Brain microvascular endothelial cell (primary cell): ENCODE measurements at regions not wholly inside any gene's neighbourhood (a gene's known extent, or its start where the extent isn't known, plus 50 kb on each side); places are given as distances from the start of the nearest gene placed in this dataset.
A peak's percentile ranks its signal among the peaks of the same experiment; 100 is the strongest.

Source experiments
- DNase-seq: peaks from one replicate; pipeline ENCODE4 v3.0.0-alpha.2; 2020
- H3K27ac ChIP-seq: fragments of 250-450 bp; sonication (Bioruptor Pico); 2 replicates; pipeline ENCODE4 v1.5.1; 2020; ENCODE audit warnings: mild to moderate bottlenecking, moderate library complexity
- H3K27me3 ChIP-seq: fragments of 250-450 bp; sonication (Bioruptor Pico); replicated peaks from 2 replicates; pipeline ENCODE4 v1.5.1; 2020; ENCODE audit warnings: mild to moderate bottlenecking
- H3K36me3 ChIP-seq: fragments of 250-450 bp; sonication (Bioruptor Pico); replicated peaks from 2 replicates; pipeline ENCODE4 v1.5.1; 2020; ENCODE audit warnings: mild to moderate bottlenecking
- H3K4me3 ChIP-seq: 2 replicates; pipeline ENCODE4 v1.5.1; 2011; ENCODE audit warnings: low read depth, mild to moderate bottlenecking, control low read depth, low read length, moderate library complexity
- in situ Hi-C: cut with HindIII; loops from 2 replicates; pipeline ENCODE4 v1.10.0; 2017; ENCODE audit warnings: low sequenced_read_pairs, low pct_ligation_motif_present
- TF ChIP-seq, protein P1 (sequence below): IDR thresholded peaks from 2 replicates; pipeline ENCODE4 v1.5.1; 2011; ENCODE audit warnings: low read depth, mild to moderate bottlenecking, moderate library complexity, low read length, control low read depth, inconsistent platforms; ENCODE audit errors: missing control alignments

DNA sequence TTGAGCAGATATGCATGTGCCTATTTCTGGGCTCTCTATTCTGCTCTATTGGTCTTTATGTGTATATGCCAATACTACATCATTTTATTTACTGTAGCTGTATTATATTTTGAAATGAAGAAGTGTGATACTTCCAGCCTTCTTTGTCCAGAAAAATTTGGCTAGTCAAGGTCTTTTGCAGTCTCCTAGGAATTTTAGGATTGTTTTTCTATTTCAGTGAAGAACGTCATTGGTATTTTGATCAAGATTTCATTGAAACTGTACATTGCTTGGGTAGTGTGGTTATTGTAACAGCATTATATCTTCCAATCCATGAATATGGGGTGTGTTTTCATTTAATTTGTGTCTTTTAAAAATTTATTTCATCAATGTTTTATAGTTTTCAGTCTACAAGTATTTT is 400.3 kb downstream of the AASDHPPT start:
- Histone ChIP-seq H3K4me3 (no peak overlapping the region), H3K36me3 (no peaks in the 10 kb centered on the region), H3K27ac (no peak overlapping the region), H3K27me3 (no peaks in the 10 kb centered on the region)
- DNase-seq: no peak
- in situ Hi-C loops: no loop called here
- TF ChIP-seq, protein P1, sequence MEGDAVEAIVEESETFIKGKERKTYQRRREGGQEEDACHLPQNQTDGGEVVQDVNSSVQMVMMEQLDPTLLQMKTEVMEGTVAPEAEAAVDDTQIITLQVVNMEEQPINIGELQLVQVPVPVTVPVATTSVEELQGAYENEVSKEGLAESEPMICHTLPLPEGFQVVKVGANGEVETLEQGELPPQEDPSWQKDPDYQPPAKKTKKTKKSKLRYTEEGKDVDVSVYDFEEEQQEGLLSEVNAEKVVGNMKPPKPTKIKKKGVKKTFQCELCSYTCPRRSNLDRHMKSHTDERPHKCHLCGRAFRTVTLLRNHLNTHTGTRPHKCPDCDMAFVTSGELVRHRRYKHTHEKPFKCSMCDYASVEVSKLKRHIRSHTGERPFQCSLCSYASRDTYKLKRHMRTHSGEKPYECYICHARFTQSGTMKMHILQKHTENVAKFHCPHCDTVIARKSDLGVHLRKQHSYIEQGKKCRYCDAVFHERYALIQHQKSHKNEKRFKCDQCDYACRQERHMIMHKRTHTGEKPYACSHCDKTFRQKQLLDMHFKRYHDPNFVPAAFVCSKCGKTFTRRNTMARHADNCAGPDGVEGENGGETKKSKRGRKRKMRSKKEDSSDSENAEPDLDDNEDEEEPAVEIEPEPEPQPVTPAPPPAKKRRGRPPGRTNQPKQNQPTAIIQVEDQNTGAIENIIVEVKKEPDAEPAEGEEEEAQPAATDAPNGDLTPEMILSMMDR: no peak

DNA sequence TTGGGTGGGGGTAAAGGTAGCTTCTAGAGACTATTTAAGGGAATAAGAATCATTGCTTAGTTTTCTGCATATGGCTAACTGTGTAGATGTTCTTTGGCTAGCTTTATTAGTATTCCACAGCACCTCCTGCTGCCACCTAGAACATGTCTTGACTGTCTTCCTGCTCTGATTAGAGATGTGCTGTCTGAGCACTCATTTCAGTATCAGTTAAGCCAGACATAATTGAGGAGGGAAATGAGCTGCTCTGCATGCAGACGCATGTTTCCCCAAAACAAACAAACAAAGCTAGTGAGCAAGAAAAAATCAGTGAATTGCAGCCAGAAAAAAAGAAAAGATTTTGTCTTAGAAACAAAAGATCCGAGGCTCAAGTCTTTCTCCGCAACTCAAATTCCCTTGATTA is 402.2 kb downstream of the AASDHPPT start:
- in situ Hi-C loops: no loop called here
- Histone ChIP-seq H3K27ac (no peak overlapping the region), H3K27me3 (no peaks in the 10 kb centered on the region), H3K4me3 (no peak overlapping the region), H3K36me3 (no peaks in the 10 kb centered on the region)
- no peak for DNase-seq
- TF ChIP-seq, protein P1: no peak

DNA sequence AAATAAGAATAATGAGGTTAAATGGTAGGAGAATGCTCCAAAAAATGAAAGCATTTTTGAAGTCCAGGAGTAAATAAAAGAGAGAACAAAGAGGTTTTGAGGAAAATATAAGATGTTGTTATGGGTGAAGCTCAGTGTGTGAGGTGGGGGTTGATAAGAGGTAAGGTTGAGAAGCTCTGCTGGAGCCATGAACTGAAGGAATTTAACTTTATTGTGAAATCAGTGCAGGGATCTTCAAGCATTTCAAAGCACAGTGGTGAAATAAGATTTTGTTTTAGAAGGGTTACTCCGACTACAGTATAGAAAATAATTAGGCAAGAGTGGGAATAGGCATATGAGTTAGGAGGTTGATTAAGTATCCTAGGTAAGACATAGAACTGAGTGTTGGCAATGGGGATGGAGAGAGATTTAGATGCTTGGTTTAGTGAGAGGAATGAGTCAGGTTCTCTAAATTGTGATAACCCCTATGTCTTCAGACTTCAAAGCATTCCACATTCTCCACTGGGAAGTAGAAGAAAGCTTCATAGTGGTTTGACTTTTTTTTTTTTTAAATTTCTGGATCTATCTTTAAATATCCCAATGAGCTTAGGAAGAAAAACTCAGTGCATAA is 403.2 kb downstream of the AASDHPPT start:
- no peak overlapping the region for H3K27ac ChIP-seq
- in situ Hi-C loops: no loop called here
- TF ChIP-seq, protein P1: no peak
- no peaks in the 10 kb centered on the region for H3K36me3 ChIP-seq
- H3K4me3 ChIP-seq: no peak overlapping the region
- no peaks in the 10 kb centered on the region for H3K27me3 ChIP-seq
- no peak for DNase-seq

DNA sequence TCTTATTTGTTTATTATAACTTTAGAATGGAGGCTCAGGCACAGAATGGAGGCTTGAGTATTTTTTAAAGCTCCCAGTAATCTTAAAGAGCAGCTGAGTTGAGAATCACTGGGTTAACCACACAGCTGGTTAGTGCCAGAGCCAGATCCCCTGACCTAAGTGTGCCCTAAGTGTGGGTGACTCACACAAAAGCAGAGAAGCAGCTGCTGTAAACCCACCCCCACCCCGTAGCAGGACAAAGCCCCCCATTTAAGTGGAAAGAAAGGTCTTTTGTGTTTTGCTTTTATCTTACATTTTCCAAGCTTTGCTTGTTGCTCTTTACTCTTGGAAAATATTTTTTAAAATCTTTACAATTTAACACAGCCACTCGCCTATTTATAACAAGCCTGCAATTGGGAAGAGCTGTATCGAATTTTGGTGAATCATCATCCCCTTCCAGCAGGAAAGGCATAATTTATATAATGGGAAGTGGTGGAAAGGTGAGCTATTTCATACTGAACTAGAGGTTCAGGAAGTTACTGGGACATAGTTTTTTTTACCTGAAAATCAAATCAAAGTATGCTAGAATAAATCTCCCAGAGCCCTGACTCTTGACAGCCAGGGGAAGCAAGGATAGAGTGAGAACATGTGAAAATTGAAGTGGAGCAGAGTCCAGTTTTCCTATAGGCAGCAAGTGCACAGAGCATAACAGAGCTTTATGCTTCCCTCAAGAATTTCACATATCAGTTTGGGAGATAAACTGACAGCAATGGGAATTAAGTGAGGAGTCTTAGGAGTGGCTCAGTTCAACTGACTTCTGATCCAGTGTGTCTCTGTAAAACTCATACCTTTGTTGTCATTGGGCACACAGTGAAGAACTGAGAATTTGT is 405.7 kb downstream of the AASDHPPT start:
- H3K27me3 ChIP-seq: no peaks in the 10 kb centered on the region
- no peaks in the 10 kb centered on the region for H3K36me3 ChIP-seq
- H3K27ac ChIP-seq: peak overlapping the region; percentile 50
- no peak overlapping the region for H3K4me3 ChIP-seq
- TF ChIP-seq, protein P1: no peak
- peak; percentile 66 for DNase-seq
- in situ Hi-C loops: no loop called here

DNA sequence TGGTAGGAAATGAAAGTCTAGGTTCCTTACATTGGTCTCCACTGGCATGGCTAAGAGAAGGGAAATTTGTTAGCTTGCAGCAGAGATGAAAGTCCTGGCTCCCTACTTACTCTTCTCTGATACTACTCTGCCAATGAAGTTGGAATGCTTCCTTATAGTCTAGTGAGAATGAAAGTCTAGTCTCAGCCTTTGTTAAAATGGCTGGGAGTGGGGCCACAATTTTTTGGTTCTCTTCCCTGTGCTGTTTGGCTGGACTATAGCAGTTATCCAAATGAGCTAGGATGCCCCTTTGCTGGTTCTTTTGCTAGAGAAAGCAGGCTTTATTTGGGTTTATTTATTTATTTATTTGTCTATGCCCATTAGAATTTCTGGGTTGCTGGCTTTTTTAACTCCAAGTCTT is 414.3 kb downstream of the AASDHPPT start:
- TF ChIP-seq, protein P1: no peak
- Histone ChIP-seq H3K4me3 (no peak overlapping the region), H3K27me3 (no peaks in the 10 kb centered on the region), H3K27ac (no peak overlapping the region), H3K36me3 (no peaks in the 10 kb centered on the region)
- in situ Hi-C loops: no loop called here
- no peak for DNase-seq
